Adrenal gland (tissue), 5 donors: ENCODE measurements at regions not wholly inside any gene's neighbourhood (a gene's known extent, or its start where the extent isn't known, plus 50 kb on each side); places are given as distances from the start of the nearest gene placed in this dataset.

Experiments
- CTCF ChIP-seq, 6 experiments: fragments of 450-650 bp in 4 of 6; fragments of 200-600 bp in 2 of 6; sonication (generic) in 1 of 6; IDR thresholded peaks; 1 replicate in 5 of 6; 2 replicates in 1 of 6; pipeline versions ENCODE4 v1.5.1 to v1.8.0; 2016 to 2021; ENCODE audit warnings: antibody characterized with exemption in 6 of 6, mild to moderate bottlenecking in 2 of 6, moderate library complexity in 1 of 6
- POLR2A ChIP-seq, 2 donors: fragments of 450-650 bp; IDR thresholded peaks; one replicate each; pipeline ENCODE4 v1.6.1; 2017; ENCODE audit warnings: antibody characterized with exemption in 2 of 2, mild to moderate bottlenecking in 2 of 2, moderate library complexity in 1 of 2
- donor health status: DM: no; HTN: no; CAD: no.

GRCh38 chr1:178650934-178651511 is 74.0 kb upstream of the RALGPS2 start:
- no peak for TF ChIP-seq CTCF (IDR thresholded peaks at IDR 0.05)
- TF ChIP-seq POLR2A (IDR thresholded peaks at IDR 0.05) = no peak
